ENCODE measurements at regions not wholly inside any gene's neighbourhood (a gene's known extent, or its start where the extent isn't known, plus 50 kb on each side); places are given as distances from the start of the nearest gene placed in this dataset.

- intact Hi-C loops (cut with micrococcal nuclease; ENCODE audit: unreplicated experiment): no loop called here
- Mint-ChIP-seq H3K36me3 (ENCODE audit: insufficient read depth, unreplicated experiment) (no peaks in the 10 kb centered on the region), H3K9me3 (ENCODE audit: low read depth, unreplicated experiment) (no peaks in the 10 kb centered on the region), H3K4me1 (ENCODE audit: low read depth, unreplicated experiment) (no peaks in the 10 kb centered on the region), H3K27ac (ENCODE audit: unreplicated experiment) (no peak overlapping the region), H3K27me3 (ENCODE audit: unreplicated experiment) (no peaks in the 10 kb centered on the region), H3K4me3 (ENCODE audit: low read depth, unreplicated experiment) (no peak overlapping the region)
- TF ChIP-seq CTCF (IDR thresholded peaks at IDR 0.05; ENCODE audit: unreplicated experiment): no peak
- CTCF ChIA-PET: no interaction called here
- BruUV-seq (replicated peaks): no TSS peak
- DNase-seq: no peak
Observed at GRCh38 chr17:63136369-63137012, 170.5 kb downstream of the TANC2 start.

- no peaks in the 10 kb centered on the region for H3K36me3 Mint-ChIP-seq (ENCODE audit: insufficient read depth, unreplicated experiment)
- no TSS peak for BruUV-seq (replicated peaks)
- no peak for TF ChIP-seq CTCF (IDR thresholded peaks at IDR 0.05; ENCODE audit: unreplicated experiment)
- no peak overlapping the region for H3K27ac Mint-ChIP-seq (ENCODE audit: unreplicated experiment)
- H3K9me3 Mint-ChIP-seq (ENCODE audit: low read depth, unreplicated experiment): no peaks in the 10 kb centered on the region
- intact Hi-C loops (cut with micrococcal nuclease; ENCODE audit: unreplicated experiment): no loop called here
- no peaks in the 10 kb centered on the region for H3K4me1 Mint-ChIP-seq (ENCODE audit: low read depth, unreplicated experiment)
- CTCF ChIA-PET: interaction anchor here (0.5 kb wide), 1 partner anchor 308 kb away, joined by 3 read pairs; no protein-coding TSS in a partner anchor
- no peak for DNase-seq
- H3K4me3 Mint-ChIP-seq (ENCODE audit: low read depth, unreplicated experiment): no peak overlapping the region
- H3K27me3 Mint-ChIP-seq (ENCODE audit: unreplicated experiment): no peaks in the 10 kb centered on the region
Observed at GRCh38 chr17:63137163-63137562, 171.1 kb downstream of the TANC2 start.

GRCh38 chr17:63138713-63139112, 172.7 kb downstream of the TANC2 start:
- no peak for TF ChIP-seq CTCF (IDR thresholded peaks at IDR 0.05; ENCODE audit: unreplicated experiment)
- no peak for DNase-seq
- CTCF ChIA-PET: no interaction called here
- no peak overlapping the region for H3K4me3 Mint-ChIP-seq (ENCODE audit: low read depth, unreplicated experiment)
- intact Hi-C loops (cut with micrococcal nuclease; ENCODE audit: unreplicated experiment): no loop called here
- H3K27ac Mint-ChIP-seq (ENCODE audit: unreplicated experiment): no peak overlapping the region
- no peaks in the 10 kb centered on the region for H3K27me3 Mint-ChIP-seq (ENCODE audit: unreplicated experiment)
- H3K9me3 Mint-ChIP-seq (ENCODE audit: low read depth, unreplicated experiment): no peaks in the 10 kb centered on the region
- no peaks in the 10 kb centered on the region for H3K4me1 Mint-ChIP-seq (ENCODE audit: low read depth, unreplicated experiment)
- BruUV-seq (replicated peaks): no TSS peak
- H3K36me3 Mint-ChIP-seq (ENCODE audit: insufficient read depth, unreplicated experiment): no peaks in the 10 kb centered on the region

GRCh38 chr17:63139356-63139755, 173.3 kb downstream of the TANC2 start:
- no peak for DNase-seq
- no peak overlapping the region for H3K27ac Mint-ChIP-seq (ENCODE audit: unreplicated experiment)
- H3K4me3 Mint-ChIP-seq (ENCODE audit: low read depth, unreplicated experiment): no peak overlapping the region
- CTCF ChIA-PET: no interaction called here
- no peaks in the 10 kb centered on the region for H3K4me1 Mint-ChIP-seq (ENCODE audit: low read depth, unreplicated experiment)
- no peaks in the 10 kb centered on the region for H3K9me3 Mint-ChIP-seq (ENCODE audit: low read depth, unreplicated experiment)
- no peak for TF ChIP-seq CTCF (IDR thresholded peaks at IDR 0.05; ENCODE audit: unreplicated experiment)
- no peaks in the 10 kb centered on the region for H3K36me3 Mint-ChIP-seq (ENCODE audit: insufficient read depth, unreplicated experiment)
- no peaks in the 10 kb centered on the region for H3K27me3 Mint-ChIP-seq (ENCODE audit: unreplicated experiment)
- intact Hi-C loops (cut with micrococcal nuclease; ENCODE audit: unreplicated experiment): no loop called here
- BruUV-seq (replicated peaks): no TSS peak
